GM21717 (cell line): ENCODE measurements at regions not wholly inside any gene's neighbourhood (a gene's known extent, or its start where the extent isn't known, plus 50 kb on each side); places are given as distances from the start of the nearest gene placed in this dataset.
"Not testable (repeated sequence)": the region's sequence is repeated elsewhere in the genome, so short reads cannot be mapped to it uniquely, and the experiment has no call there.

Source experiments
- ATAC-seq: cut with Tn5 transposase; IDR thresholded peaks from one replicate; pipeline ENCODE4 v1.9.1; 2021; ENCODE audit warnings: mild to moderate bottlenecking, moderate library complexity; ENCODE audit not compliant: unreplicated experiment

DNA sequence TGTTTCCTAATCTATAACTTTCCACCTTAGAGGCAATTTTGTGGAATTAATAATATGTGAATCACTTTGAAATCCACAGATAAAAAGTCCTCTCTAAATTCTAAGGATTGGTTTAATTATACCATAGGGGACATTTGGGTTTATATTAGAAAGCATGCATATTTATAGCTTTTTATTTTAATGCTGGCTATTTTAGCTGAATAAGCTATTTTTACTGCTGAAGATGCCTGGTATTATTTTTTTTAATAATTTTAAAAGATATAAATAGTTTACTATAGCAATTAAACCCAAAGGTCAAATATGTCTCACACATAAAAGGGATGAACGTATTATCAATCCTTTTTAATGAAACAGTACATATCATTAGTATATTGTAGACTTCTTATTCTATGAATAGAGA is 415.4 kb downstream of the MAGEB5 start:
- ATAC-seq = no peak

DNA sequence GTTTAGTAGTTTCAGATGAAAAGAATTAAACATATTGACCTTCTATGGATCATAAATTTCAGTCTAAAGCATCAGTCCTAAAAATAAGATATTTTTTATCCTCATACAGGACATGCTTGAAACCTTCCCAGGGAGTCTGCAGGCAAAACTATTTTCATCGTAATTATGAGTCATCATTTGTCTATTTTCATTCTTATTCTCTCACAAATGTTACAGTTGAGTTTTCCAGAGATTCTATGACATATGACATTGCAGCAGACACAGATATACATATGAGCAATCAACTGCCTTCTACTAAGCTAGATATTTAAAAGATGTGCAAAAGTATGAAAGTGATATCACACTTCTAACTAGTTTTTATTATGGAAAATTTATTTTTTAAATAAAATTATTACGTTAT is 398.0 kb downstream of the MAGEB5 start:
- ATAC-seq = no peak

DNA sequence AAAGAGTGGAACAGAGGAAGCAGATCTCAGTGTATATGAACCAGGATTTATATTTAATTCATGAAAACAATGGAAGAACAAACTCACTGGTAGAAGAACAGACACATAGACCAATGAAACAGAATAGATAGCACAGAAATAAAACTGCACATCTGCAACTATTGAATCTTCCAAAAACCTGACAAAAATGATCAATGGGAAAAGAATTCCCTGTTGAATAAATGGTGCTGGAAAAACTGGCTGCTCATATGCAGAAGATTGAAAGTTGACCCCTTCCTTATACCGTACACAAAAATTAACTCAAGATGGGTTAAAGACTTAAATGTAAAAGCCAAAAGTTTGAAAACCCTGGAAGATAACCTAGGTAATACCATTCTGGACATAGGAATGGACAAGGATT is 391.0 kb downstream of the MAGEB5 start:
- ATAC-seq = no peak

DNA sequence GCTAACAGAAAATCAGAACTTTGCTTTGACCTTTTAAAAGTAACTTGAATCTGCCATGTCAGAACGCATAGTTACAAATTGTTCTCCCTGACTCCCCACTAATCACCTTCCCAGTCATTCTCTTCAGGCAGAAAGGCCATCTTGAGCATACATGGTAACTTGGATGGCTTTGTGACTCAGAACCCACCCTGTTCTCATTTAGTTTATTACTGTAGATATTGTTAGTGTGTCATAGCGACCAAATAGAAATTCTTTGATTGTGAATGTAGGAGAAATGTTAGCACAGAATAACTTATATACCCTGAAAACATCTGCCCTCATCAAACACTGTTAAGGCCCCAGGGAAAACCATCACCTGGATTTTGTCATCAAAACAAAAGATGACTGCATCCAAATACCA is 382.0 kb downstream of the MAGEB5 start:
- no peak for ATAC-seq

DNA sequence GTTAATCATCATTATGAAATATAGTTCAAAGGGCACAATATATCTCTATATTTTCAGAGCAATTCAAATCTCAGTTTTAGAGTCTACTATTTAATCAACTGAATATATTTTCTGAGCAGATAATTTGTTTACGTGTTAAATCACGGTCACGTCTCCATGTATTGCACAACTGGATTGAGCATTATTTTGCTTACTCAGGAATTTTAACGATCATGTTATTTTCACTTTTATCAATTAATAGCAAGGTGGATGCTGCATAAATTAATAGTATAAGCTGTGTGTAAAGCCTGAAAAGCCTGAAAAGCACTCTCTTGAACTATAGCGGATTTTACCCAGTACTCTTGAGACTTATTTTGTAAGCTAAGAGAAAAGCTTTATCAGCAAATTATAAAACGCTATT is 374.9 kb downstream of the MAGEB5 start:
- ATAC-seq = no peak

- no peak for ATAC-seq
Observed at GRCh38 chrX:26586570-26586969, 370.6 kb downstream of the MAGEB5 start.

DNA sequence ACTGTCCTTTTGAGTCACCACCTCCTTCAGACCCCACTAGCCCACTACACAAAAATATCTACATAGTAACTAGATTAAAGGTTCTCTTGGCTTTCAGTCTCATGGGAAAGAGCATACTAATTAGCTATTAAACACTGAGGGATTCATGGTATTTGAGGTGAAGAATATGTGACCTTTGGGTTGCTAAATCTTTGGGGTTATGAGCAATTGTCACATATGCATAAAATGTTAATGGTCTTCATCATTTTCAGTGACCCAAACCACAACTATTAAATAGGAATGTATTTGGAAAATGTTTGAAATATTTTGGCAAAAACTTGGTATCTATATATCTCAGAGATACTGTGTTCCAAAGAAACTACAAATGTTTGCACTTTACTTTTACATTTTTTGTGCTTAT is 365.1 kb downstream of the MAGEB5 start:
- no peak for ATAC-seq

- ATAC-seq = no peak
Observed at GRCh38 chrX:26580021-26580420, 364.1 kb downstream of the MAGEB5 start.

GRCh38 chrX:26574234-26574633 is 358.3 kb downstream of the MAGEB5 start:
- ATAC-seq = no peak

DNA sequence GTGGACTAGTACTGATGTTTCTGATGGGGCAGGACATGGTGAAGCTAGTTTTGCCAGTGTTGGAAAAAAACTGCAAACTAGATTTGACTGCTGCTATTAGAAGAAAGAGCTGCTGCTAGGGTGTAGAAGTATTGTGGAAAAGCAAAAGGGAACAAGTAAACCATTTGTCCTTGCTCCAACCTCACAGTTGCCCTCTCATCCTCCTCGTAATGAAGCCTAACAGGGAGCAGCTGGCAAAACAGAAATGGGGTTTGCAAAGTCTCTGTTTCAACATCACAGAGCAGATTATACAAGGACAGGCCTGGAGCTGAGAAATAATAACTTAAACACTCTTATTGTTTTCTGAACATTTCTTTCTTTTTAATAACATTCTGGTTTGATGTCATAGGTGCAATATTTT is 346.2 kb downstream of the MAGEB5 start:
- ATAC-seq = no peak

DNA sequence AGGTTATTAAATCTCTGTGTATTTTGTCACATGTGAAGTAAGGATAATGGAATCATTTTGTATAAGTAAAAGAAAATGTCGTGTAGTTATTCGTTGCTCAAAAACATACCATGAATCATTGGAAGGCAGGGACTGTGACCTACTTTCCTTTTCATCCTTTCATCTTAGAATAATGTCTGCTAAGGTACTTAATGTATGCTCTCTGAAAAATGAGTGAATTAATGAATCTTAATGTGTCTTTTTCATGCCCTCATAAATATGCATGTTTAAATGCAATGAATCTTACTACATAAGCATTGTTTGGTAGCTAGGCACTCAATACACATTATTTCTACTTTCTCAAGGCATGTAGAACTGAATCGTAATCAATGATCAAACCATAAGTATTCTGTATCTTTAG is 343.9 kb downstream of the MAGEB5 start:
- ATAC-seq = no peak

DNA sequence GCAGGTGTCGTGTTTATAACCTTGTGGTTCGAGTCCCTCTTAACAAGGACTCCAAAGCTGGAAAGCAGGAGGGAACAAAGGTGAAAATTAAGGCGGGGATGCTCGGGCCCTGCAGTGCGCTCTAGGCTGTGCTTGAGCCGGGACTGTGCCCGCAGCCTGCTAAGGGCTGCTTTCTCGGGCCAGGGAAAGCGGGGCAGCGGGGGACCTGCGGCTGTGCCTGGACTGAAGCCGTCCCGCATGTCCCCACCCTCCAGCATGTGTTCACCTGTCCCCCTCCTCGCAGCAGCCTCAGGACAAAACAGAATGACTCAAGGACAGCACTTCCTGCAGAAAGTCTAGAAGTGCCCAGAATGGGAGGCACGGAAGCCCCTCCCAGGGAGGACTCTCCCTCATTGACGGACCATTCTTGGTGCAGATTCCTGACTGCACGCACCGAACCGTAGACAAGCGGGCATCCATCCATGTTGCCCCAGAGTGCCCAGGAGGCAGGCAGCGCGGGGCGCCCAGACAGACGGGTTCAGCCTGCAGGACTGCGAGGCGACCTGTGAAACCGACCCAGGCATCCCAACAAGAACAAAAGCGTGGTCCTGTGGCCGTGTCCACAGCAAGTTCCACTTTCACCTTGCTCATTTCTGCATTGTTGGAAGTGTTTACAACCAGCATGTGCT is 342.9 kb downstream of the MAGEB5 start:
- ATAC-seq = no peak

DNA sequence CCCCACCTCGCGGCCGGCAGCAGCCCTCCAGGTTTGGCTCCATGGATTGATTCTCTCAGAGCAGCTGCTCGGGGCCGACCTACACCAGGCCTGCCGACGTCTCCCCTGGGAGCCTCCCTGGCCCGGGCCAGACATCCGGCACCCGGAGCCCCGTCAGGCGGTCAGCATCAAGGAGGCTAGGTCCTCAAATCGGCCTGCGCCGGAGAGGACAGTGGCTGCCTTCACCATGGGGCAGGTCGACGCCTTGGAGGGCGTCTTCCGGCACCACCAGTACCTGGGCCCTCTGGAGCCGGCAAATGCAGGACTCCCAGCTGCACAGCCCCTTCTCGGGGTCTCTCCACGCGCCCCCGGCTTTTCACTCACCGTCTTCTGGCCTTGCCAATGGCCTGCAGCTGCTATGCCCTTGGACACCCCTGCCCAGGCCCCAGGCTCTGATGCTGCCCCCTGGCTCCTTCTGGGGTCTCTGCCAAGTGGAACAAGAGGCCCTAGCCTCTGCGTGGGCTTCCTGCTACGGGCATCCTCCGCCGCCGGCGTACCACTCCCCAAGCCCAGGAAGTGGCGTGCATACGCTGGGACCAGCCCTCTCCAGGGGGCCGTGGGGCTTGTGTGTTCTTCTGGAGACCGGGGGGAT is 341.8 kb downstream of the MAGEB5 start:
- no peak for ATAC-seq

DNA sequence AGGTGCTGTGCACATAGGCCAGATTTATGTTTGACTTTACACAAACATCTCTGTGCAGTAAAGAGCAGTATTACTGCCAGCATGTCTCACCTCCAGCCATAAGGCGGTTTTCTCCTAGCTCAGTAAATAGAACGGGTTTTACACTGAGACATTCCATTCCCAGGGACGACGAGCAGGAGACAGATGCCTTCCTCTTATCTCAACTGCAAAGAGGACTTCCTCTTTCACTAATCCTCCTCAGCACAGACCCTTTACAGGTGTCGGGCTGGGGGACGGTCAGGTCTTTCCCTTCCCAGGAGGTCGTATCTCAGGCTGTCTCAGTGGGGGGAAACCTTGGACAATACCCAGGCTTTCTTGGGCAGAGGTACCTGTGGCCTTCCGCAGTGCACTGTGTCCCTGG is 309.8 kb downstream of the MAGEB5 start:
- ATAC-seq = not testable (repeated sequence)

- no peak for ATAC-seq
Observed at GRCh38 chrX:26522501-26522900, 306.5 kb downstream of the MAGEB5 start.

- no peak for ATAC-seq
Observed at GRCh38 chrX:26511589-26512363, 295.8 kb downstream of the MAGEB5 start.

GRCh38 chrX:26470941-26471340 is 255.0 kb downstream of the MAGEB5 start:
- ATAC-seq = no peak

DNA sequence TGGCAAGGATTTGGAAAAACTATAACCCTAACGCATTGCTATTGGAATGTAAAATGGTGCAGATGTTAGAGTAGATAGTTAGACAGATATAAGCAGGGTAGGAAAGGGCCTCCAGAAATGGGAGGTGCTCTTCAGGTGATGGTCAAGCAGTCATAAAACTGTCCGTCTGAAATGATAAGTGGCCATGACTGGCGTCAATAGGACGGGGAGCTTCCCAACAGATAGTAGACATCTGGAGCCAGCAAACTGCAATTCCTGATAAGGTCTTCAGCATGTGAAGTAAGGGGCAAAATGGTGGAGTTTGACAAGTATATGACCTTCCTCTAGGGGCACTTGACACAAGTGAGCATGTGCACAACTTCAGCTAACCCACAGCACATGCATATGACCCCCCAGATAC is 250.4 kb downstream of the MAGEB5 start:
- no peak for ATAC-seq

GRCh38 chrX:26445288-26445687 is 229.3 kb downstream of the MAGEB5 start:
- no peak for ATAC-seq

GRCh38 chrX:26444417-26444816 is 228.4 kb downstream of the MAGEB5 start:
- not testable (repeated sequence) for ATAC-seq

- no peak for ATAC-seq
Observed at GRCh38 chrX:26442340-26442739, 226.4 kb downstream of the MAGEB5 start.

GRCh38 chrX:26414534-26414933 is 198.6 kb downstream of the MAGEB5 start:
- no peak for ATAC-seq
